Loucy (cell line): ENCODE measurements at regions not wholly inside any gene's neighbourhood (a gene's known extent, or its start where the extent isn't known, plus 50 kb on each side); places are given as distances from the start of the nearest gene placed in this dataset.

Source experiments
- H2AFZ ChIP-seq: fragments of 200-600 bp; sonication (generic); 2 replicates; pipeline ENCODE4 v1.6.0; 2016; ENCODE audit warnings: antibody characterized with exemption, mild to moderate bottlenecking, low read length, moderate library complexity
- H3F3A ChIP-seq: fragments of 200-600 bp; 2 replicates; pipeline ENCODE4 v1.6.0; 2016; ENCODE audit warnings: antibody characterized with exemption, low read depth, mild to moderate bottlenecking
- H3K27me3 ChIP-seq: fragments of 200-600 bp; sonication (generic); 2 replicates; pipeline ENCODE4 v1.6.1; 2014; ENCODE audit warnings: low read length, mild to moderate bottlenecking; ENCODE audit not compliant: insufficient read depth, poor library complexity, severe bottlenecking
- H3K36me3 ChIP-seq: fragments of 200-600 bp; sonication (generic); 2 replicates; pipeline ENCODE4 v1.6.1; 2016; ENCODE audit warnings: low read length; ENCODE audit not compliant: insufficient read depth
- H3K4me1 ChIP-seq: fragments of 200-600 bp; sonication (generic); 2 replicates; pipeline ENCODE4 v1.5.1; 2014; ENCODE audit warnings: low read length, mild to moderate bottlenecking; ENCODE audit not compliant: insufficient read depth, poor library complexity, severe bottlenecking
- H3K4me2 ChIP-seq: fragments of 200-600 bp; sonication (generic); 2 replicates; pipeline ENCODE4 v1.6.0; 2014; ENCODE audit warnings: antibody characterized with exemption, low read length, low read depth, mild to moderate bottlenecking; ENCODE audit not compliant: poor library complexity, severe bottlenecking
- H3K4me3 ChIP-seq: fragments of 200-600 bp; sonication (generic); 2 replicates; pipeline ENCODE4 v1.5.1; 2014; ENCODE audit warnings: low read length, mild to moderate bottlenecking, mixed read lengths; ENCODE audit not compliant: poor library complexity, severe bottlenecking
- H3K79me2 ChIP-seq: fragments of 200-600 bp; sonication (generic); 2 replicates; pipeline ENCODE4 v1.6.1; 2014; ENCODE audit warnings: low read length; ENCODE audit not compliant: insufficient read depth
- H3K9ac ChIP-seq: fragments of 200-600 bp; sonication (generic); 2 replicates; pipeline ENCODE4 v1.6.0; 2014; ENCODE audit warnings: mild to moderate bottlenecking, low read depth, low read length, moderate library complexity; ENCODE audit not compliant: poor library complexity, severe bottlenecking
- H3K9me2 ChIP-seq: fragments of 200-600 bp; sonication (generic); replicated peaks from 2 replicates; pipeline ENCODE4 v1.6.1; 2016; ENCODE audit warnings: low read depth, low read length, mixed read lengths
- H3K9me3 ChIP-seq: fragments of 200-600 bp; sonication (generic); 2 replicates; pipeline ENCODE4 v1.6.1; 2014; ENCODE audit warnings: mild to moderate bottlenecking, antibody characterized with exemption, low read length, low read depth; ENCODE audit not compliant: insufficient read depth
- H4K20me1 ChIP-seq: fragments of 200-600 bp; sonication (generic); 2 replicates; pipeline ENCODE4 v1.6.0; 2014; ENCODE audit warnings: antibody characterized with exemption, low read length, mild to moderate bottlenecking; ENCODE audit not compliant: insufficient read depth, poor library complexity, severe bottlenecking
- CTCF ChIP-seq: fragments of 200-600 bp; sonication (generic); conservative IDR thresholded peaks from 2 replicates; pipeline ENCODE4 v1.5.1; 2014; ENCODE audit warnings: mild to moderate bottlenecking, antibody characterized with exemption, low read length
- EZH2phosphoT487 ChIP-seq: fragments of 200-600 bp; IDR thresholded peaks from 2 replicates; pipeline ENCODE4 v1.6.1; 2018; ENCODE audit warnings: antibody characterized with exemption, mild to moderate bottlenecking, moderate library complexity, borderline replicate concordance

DNA sequence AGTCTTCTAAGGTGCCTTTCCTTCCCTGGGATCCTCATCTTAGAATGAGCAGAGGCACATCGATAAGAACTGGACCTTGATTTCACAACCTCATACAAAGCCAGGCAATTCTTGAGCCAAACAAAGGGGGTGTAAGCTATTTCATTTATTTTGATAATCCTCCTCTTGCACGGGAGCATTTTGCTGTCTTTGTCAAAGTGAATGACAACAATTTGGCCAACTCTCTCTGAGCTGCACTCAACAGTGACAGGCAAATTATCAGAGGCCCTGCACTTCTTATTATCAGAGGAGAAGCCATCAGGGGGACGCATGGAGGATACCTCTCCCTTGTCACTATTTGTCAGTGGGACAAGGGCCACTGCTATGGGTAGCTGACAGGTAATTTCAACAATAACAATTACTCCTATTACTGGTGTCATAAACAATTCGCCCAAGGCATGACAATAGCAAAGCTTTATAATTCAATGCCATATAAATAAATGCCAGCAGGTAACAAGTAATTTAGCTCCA, 260.4 kb downstream of the MEIS1 start:
- H4K20me1 ChIP-seq, result no peaks in the 10 kb centered on the region
- H3K27me3 ChIP-seq, result no peaks in the 10 kb centered on the region

DNA sequence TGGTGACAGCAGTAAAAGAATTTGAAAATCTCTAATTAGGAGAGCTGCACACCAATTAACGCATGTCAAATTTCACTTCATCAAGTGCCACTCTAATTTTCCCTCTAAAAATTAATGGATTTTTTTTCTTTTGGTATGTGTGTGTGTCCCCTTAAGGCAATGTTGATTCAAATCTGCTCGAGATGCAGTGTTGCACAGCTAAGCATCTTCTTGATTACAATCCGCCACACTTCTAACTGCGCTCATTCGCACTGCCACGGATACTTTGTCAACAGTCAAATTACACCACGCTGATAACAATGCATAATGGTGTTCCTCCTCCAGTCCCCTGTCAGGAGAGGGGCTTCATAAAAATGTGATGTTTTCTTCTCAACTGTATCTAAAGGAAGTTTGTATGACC, 261.4 kb downstream of the MEIS1 start:
- no peak overlapping the region for H3K4me2 ChIP-seq
- no peaks in the 10 kb centered on the region for H3K79me2 ChIP-seq
- no peaks in the 10 kb centered on the region for H3F3A ChIP-seq
- no peaks in the 10 kb centered on the region for H3K9me2 ChIP-seq
- H2AFZ ChIP-seq, result no peak overlapping the region
- H3K9me3 ChIP-seq, result no peaks in the 10 kb centered on the region
- no peaks in the 10 kb centered on the region for H3K27me3 ChIP-seq
- no peaks in the 10 kb centered on the region for H4K20me1 ChIP-seq
- TF ChIP-seq CTCF (no peak), EZH2phosphoT487 (no peak)
- no peak overlapping the region for H3K9ac ChIP-seq
- no peak overlapping the region for H3K4me3 ChIP-seq
- no peaks in the 10 kb centered on the region for H3K36me3 ChIP-seq
- H3K4me1 ChIP-seq, result no peaks in the 10 kb centered on the region

More for the DNA sequence above, 260.4 kb downstream of the MEIS1 start:
- no peaks in the 10 kb centered on the region for H3K9me3 ChIP-seq
- H3F3A ChIP-seq, result no peaks in the 10 kb centered on the region
- H3K4me2 ChIP-seq, result no peak overlapping the region
- no peak for TF ChIP-seq CTCF
- TF ChIP-seq EZH2phosphoT487, result no peak
- no peaks in the 10 kb centered on the region for H3K79me2 ChIP-seq
- H2AFZ ChIP-seq, result no peak overlapping the region
- H3K4me1 ChIP-seq, result no peaks in the 10 kb centered on the region
- H3K36me3 ChIP-seq, result no peaks in the 10 kb centered on the region
- H3K9me2 ChIP-seq, result no peaks in the 10 kb centered on the region
- no peak overlapping the region for H3K4me3 ChIP-seq
- H3K9ac ChIP-seq, result no peak overlapping the region

DNA sequence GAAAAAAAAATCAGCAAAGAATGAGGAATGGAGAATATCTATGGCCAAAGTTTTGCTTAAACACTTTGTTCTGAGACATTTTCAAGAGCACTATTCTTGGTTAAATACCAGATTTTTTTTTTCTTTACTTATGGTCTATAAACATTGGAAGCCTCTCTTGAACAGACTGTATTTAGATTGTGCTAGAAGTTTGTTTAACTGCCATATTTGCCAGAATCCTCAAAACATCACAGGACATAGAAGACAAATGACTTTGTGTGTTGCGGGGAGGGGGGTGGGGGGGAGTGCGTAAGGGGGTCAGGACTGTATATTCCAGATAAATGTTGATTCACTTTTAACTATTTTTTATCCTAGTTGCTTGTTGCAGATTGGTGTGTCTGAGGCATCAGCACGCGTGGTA, 262.0 kb downstream of the MEIS1 start:
- Histone ChIP-seq H3K4me2 (no peak overlapping the region), H3K9me2 (no peaks in the 10 kb centered on the region), H4K20me1 (no peaks in the 10 kb centered on the region), H3K79me2 (no peaks in the 10 kb centered on the region), H3K4me1 (no peaks in the 10 kb centered on the region), H3K36me3 (no peaks in the 10 kb centered on the region), H2AFZ (no peak overlapping the region), H3K27me3 (no peaks in the 10 kb centered on the region), H3K9ac (no peak overlapping the region), H3K4me3 (no peak overlapping the region), H3F3A (no peaks in the 10 kb centered on the region), H3K9me3 (no peaks in the 10 kb centered on the region)
- TF ChIP-seq CTCF (no peak), EZH2phosphoT487 (no peak)
